ENCODE measurements at regions not wholly inside any gene's neighbourhood (a gene's known extent, or its start where the extent isn't known, plus 50 kb on each side); places are given as distances from the start of the nearest gene placed in this dataset.

GRCh38 chr12:93318720-93319522 lies 58.8 kb upstream of the NUDT4 start:
- Histone ChIP-seq H3K27me3 (ENCODE audit: control insufficient read depth, insufficient read depth, low read length) (no peaks in the 10 kb centered on the region), H3K4me3 (ENCODE audit: low read length) (no peak overlapping the region), H3K27ac (ENCODE audit: low read depth, low read length) (no peak overlapping the region), H3K9ac (ENCODE audit: low read length) (no peak overlapping the region), H3K36me3 (ENCODE audit: control insufficient read depth, insufficient read depth, low read length) (no peaks in the 10 kb centered on the region), H3K4me1 (ENCODE audit: control insufficient read depth, insufficient read depth, low read length) (no peaks in the 10 kb centered on the region)

GRCh38 chr12:93319523-93320050 lies 58.1 kb upstream of the NUDT4 start:
- Histone ChIP-seq H3K27me3 (ENCODE audit: control insufficient read depth, insufficient read depth, low read length) (no peaks in the 10 kb centered on the region), H3K4me3 (ENCODE audit: low read length) (no peak overlapping the region), H3K4me1 (ENCODE audit: control insufficient read depth, insufficient read depth, low read length) (no peaks in the 10 kb centered on the region), H3K36me3 (ENCODE audit: control insufficient read depth, insufficient read depth, low read length) (no peaks in the 10 kb centered on the region), H3K27ac (ENCODE audit: low read depth, low read length) (no peak overlapping the region), H3K9ac (ENCODE audit: low read length) (no peak overlapping the region)

- Histone ChIP-seq H3K9ac (ENCODE audit: low read length) (no peak overlapping the region), H3K4me3 (ENCODE audit: low read length) (no peak overlapping the region), H3K36me3 (ENCODE audit: control insufficient read depth, insufficient read depth, low read length) (no peaks in the 10 kb centered on the region), H3K27me3 (ENCODE audit: control insufficient read depth, insufficient read depth, low read length) (no peaks in the 10 kb centered on the region), H3K4me1 (ENCODE audit: control insufficient read depth, insufficient read depth, low read length) (no peaks in the 10 kb centered on the region), H3K27ac (ENCODE audit: low read depth, low read length) (no peak overlapping the region)
Measured at GRCh38 chr12:93322784-93323183, 54.9 kb upstream of the NUDT4 start.

- Histone ChIP-seq H3K27ac (ENCODE audit: low read depth, low read length) (no peak overlapping the region), H3K27me3 (ENCODE audit: control insufficient read depth, insufficient read depth, low read length) (no peaks in the 10 kb centered on the region), H3K4me1 (ENCODE audit: control insufficient read depth, insufficient read depth, low read length) (no peaks in the 10 kb centered on the region), H3K36me3 (ENCODE audit: control insufficient read depth, insufficient read depth, low read length) (no peaks in the 10 kb centered on the region), H3K4me3 (ENCODE audit: low read length) (no peak overlapping the region), H3K9ac (ENCODE audit: low read length) (no peak overlapping the region)
Measured at GRCh38 chr12:93323625-93324329, 53.9 kb upstream of the NUDT4 start.

DNA sequence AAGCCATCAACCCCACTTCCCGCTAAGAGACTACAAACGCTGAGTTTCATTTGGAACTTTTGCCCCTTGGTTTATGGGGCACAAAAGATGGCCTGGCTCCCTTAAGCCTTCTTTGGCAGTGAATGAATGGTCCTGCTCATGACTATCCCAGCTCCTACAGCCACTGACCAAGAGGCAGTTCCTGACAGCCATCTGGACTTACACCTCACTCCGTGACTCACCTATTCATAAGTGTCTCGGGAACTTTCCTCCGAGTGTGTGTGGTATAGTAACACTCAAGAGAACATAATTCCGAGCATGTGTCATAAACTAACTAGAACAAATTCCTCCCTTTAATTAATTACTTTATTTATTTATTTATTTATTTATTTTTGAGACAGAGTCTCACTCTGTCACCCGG lies 51.9 kb upstream of the NUDT4 start:
- H3K4me1 ChIP-seq (ENCODE audit: control insufficient read depth, insufficient read depth, low read length) = no peaks in the 10 kb centered on the region
- no peak overlapping the region for H3K4me3 ChIP-seq (ENCODE audit: low read length)
- no peaks in the 10 kb centered on the region for H3K27me3 ChIP-seq (ENCODE audit: control insufficient read depth, insufficient read depth, low read length)
- no peak overlapping the region for H3K27ac ChIP-seq (ENCODE audit: low read depth, low read length)
- no peak overlapping the region for H3K9ac ChIP-seq (ENCODE audit: low read length)
- no peaks in the 10 kb centered on the region for H3K36me3 ChIP-seq (ENCODE audit: control insufficient read depth, insufficient read depth, low read length)

Measured in rectal smooth muscle tissue (tissue), 1 donor.